ENCODE measurements at regions not wholly inside any gene's neighbourhood (a gene's known extent, or its start where the extent isn't known, plus 50 kb on each side); places are given as distances from the start of the nearest gene placed in this dataset.
"Not testable (repeated sequence)": the region's sequence is repeated elsewhere in the genome, so short reads cannot be mapped to it uniquely, and the experiment has no call there.

GRCh38 chr22:16388616-16389015 lies 204.0 kb downstream of the CCT8L2 start:
- H3K36me3 Mint-ChIP-seq; H3K27me3 Mint-ChIP-seq (ENCODE audit: low read depth in 3 of 3); H3K4me1 Mint-ChIP-seq; H3K4me3 Mint-ChIP-seq; DNase-seq; H3K27ac Mint-ChIP-seq: not testable (repeated sequence)
- peaks cover 6 to 24% (median 18%) of the 10 kb centered on the region in 6 donors for H3K9me3 Mint-ChIP-seq

GRCh38 chr22:16388127-16388526 lies 204.5 kb downstream of the CCT8L2 start:
- H3K4me3 Mint-ChIP-seq; H3K4me1 Mint-ChIP-seq; H3K36me3 Mint-ChIP-seq; DNase-seq; H3K27me3 Mint-ChIP-seq (ENCODE audit: low read depth in 3 of 3); H3K27ac Mint-ChIP-seq: not testable (repeated sequence)
- peaks cover 6 to 19% (median 13%) of the 10 kb centered on the region in 6 donors for H3K9me3 Mint-ChIP-seq

DNA sequence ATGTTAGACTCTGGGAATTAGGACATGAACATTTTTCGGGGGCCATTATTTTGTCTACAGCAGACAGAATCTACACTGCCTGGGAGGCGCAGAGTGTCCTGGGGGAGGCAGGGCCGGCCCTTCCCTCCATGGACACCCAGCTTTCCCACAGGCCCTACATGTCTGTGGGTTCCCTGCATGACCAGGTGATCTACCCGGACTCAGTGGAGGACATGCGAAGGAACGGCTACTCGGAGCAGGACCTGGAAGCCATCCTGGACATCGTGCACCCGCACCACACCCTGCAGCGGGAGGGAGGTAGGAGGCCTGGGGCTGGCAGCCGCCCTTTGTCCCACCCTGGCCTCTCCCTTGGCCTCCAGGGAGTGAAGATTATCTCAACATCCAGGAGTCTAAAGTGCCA lies 205.1 kb downstream of the CCT8L2 start:
- not testable (repeated sequence) for H3K4me1 Mint-ChIP-seq; H3K27me3 Mint-ChIP-seq (ENCODE audit: low read depth in 3 of 3); H3K4me3 Mint-ChIP-seq; H3K36me3 Mint-ChIP-seq; H3K27ac Mint-ChIP-seq; DNase-seq
- H3K9me3 Mint-ChIP-seq, result peaks cover 6 to 18% (median 11%) of the 10 kb centered on the region in 6 donors

DNA sequence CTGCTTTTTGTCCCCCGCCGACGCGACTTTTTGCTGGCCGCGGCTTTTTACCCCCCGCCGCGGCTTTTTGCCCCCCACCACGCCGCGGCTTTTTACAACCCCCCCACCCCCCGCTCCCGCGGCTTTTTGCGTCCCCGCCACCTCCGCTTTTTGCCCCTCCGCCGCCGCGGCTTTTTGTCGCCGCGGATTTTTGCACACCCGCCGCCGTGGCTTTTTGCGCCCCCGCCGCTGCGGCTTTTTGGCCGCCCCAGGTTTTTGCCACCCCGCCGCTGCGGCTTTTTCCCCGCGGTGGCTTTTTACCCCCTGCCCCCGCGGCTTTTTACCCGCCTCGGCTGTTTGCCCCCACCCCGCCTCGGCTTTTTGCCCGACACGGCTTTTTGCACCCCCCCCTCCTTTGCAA lies 205.5 kb downstream of the CCT8L2 start:
- Mint-ChIP-seq H3K27me3 (ENCODE audit: low read depth in 3 of 3) (peaks cover 0 to 6% (median 3%) of the 10 kb centered on the region in 3 donors), H3K4me3 (no peak overlapping the region), H3K9me3 (peaks cover 5 to 15% (median 9%) of the 10 kb centered on the region in 6 donors), H3K36me3 (peaks cover 0 to 4% (median 0%) of the 10 kb centered on the region in 3 donors), H3K27ac (no peak overlapping the region), H3K4me1 (no peaks in the 10 kb centered on the region)
- no peak for DNase-seq

GRCh38 chr22:16361328-16361727 lies 231.3 kb downstream of the CCT8L2 start:
- H3K36me3 Mint-ChIP-seq; H3K9me3 Mint-ChIP-seq; H3K4me1 Mint-ChIP-seq; DNase-seq; H3K27me3 Mint-ChIP-seq (ENCODE audit: low read depth in 3 of 3); H3K4me3 Mint-ChIP-seq; H3K27ac Mint-ChIP-seq: not testable (repeated sequence)

DNA sequence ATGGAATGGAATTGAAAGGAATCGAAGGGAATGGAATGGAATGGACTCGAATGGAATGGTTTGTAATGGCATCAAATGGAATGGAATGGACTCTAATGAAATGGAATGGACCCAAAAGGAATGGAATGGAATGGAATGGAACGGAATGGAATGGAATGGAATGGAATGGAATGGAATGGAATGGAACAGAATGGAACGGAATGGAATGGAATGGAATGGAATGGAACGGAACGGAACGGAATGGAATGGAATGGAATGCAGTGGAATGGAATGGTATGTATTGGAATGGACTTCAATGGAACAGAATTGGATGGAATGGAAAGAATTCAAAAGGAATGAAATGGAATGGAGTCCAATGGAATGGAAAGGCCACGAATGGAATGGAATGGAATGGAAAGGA lies 240.0 kb downstream of the CCT8L2 start:
- not testable (repeated sequence) for H3K36me3 Mint-ChIP-seq, DNase-seq

DNA sequence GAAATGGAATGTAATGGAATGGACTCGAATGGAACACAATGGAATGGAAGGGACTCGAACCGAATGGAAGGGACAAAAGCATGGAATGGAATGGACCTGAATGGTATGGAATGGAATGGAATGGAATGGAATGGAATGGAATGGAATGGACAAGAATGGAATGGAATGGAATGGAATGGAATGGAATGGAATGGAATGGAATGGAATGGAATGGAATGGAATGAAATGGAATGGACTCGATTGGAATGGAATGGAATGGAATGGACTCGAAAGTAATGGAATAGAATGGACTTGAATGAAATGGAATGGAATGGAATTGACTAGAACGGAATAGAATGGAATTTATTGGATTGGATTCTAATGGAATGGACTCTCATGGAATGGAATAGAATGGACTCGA lies 245.5 kb downstream of the CCT8L2 start:
- not testable (repeated sequence) for DNase-seq; H3K27ac Mint-ChIP-seq; H3K36me3 Mint-ChIP-seq; H3K4me1 Mint-ChIP-seq; H3K27me3 Mint-ChIP-seq (ENCODE audit: low read depth in 3 of 3); H3K4me3 Mint-ChIP-seq; H3K9me3 Mint-ChIP-seq

More for the DNA sequence above, 240.0 kb downstream of the CCT8L2 start:
- H3K9me3 Mint-ChIP-seq; H3K27me3 Mint-ChIP-seq (ENCODE audit: low read depth in 3 of 3); H3K4me1 Mint-ChIP-seq; H3K4me3 Mint-ChIP-seq; H3K27ac Mint-ChIP-seq: not testable (repeated sequence)

- DNase-seq; H3K4me1 Mint-ChIP-seq; H3K36me3 Mint-ChIP-seq; H3K4me3 Mint-ChIP-seq; H3K27me3 Mint-ChIP-seq (ENCODE audit: low read depth in 3 of 3); H3K27ac Mint-ChIP-seq: not testable (repeated sequence)
- H3K9me3 Mint-ChIP-seq, result peaks cover 0 to 29% (median 8%) of the 10 kb centered on the region in 6 donors
These were observed 277.0 kb downstream of the CCT8L2 start for GRCh38 chr22:16315565-16315964.
